ENCODE measurements at regions not wholly inside any gene's neighbourhood (a gene's known extent, or its start where the extent isn't known, plus 50 kb on each side); places are given as distances from the start of the nearest gene placed in this dataset.

GRCh38 chr2:817336-818015 lies 133.2 kb upstream of the SNTG2 start:
- Histone ChIP-seq H2BK5ac (ENCODE audit: low read depth, low read length, poor library complexity, severe bottlenecking) (no peak overlapping the region), H2AFZ (ENCODE audit: low read depth, low read length) (no peak overlapping the region), H3K4ac (ENCODE audit: low read depth in 1 of 2, low read length in 2 of 2) (no peak overlapping the region), H2BK120ac (ENCODE audit: low read depth, low read length) (no peak overlapping the region), H3K4me3 (ENCODE audit: insufficient read depth in 1 of 2, low read depth in 1 of 2, low read length in 2 of 2) (no peak overlapping the region), H3K4me1 (ENCODE audit: control insufficient read depth, insufficient read depth, low read depth, low read length) (peaks cover 2% of the 10 kb centered on the region), H3K27me3 (ENCODE audit: control insufficient read depth in 1 of 2, insufficient read depth in 1 of 2, low read length in 2 of 2) (no peaks in the 10 kb centered on the region), H2AK5ac (ENCODE audit: low read length, severe bottlenecking) (no peak overlapping the region), H2BK15ac (ENCODE audit: low read depth, poor library complexity, severe bottlenecking) (no peak overlapping the region), H3K27ac (ENCODE audit: low read length, poor library complexity, severe bottlenecking) (no peak overlapping the region), H3K23ac (ENCODE audit: low read length in 2 of 2) (no peak overlapping the region), H4K91ac (ENCODE audit: low read length) (no peak overlapping the region), H3K4me2 (ENCODE audit: low read length, poor library complexity, severe bottlenecking) (no peak overlapping the region), H4K8ac (ENCODE audit: low read length) (no peak overlapping the region), H3K18ac (ENCODE audit: low read depth in 1 of 2, low read length in 2 of 2) (no peak overlapping the region), H3K9me3 (ENCODE audit: control insufficient read depth, low read length) (no peaks in the 10 kb centered on the region), H3K36me3 (ENCODE audit: control insufficient read depth in 1 of 2, insufficient read depth in 2 of 2, low read depth in 1 of 2, low read length in 2 of 2) (no peaks in the 10 kb centered on the region), H3K79me1 (replicated peaks; ENCODE audit: low read length, poor library complexity, severe bottlenecking) (no peaks in the 10 kb centered on the region), H3K9ac (ENCODE audit: low read length) (no peak overlapping the region), H3K14ac (ENCODE audit: low read length in 2 of 2) (no peak overlapping the region), H2BK12ac (ENCODE audit: low read length in 2 of 2) (no peak overlapping the region)
- 72% methylated on average over 6 of the region's 6 CpGs for WGBS
- DNase-seq, result no peak

GRCh38 chr2:816278-816677 lies 134.4 kb upstream of the SNTG2 start:
- H3K4me2 ChIP-seq (ENCODE audit: low read length, poor library complexity, severe bottlenecking), result no peak overlapping the region
- no peak overlapping the region for H2BK12ac ChIP-seq (ENCODE audit: low read length in 2 of 2)
- no peak overlapping the region for H4K91ac ChIP-seq (ENCODE audit: low read length)
- no peak overlapping the region for H2AFZ ChIP-seq (ENCODE audit: low read depth, low read length)
- no peaks in the 10 kb centered on the region for H3K79me1 ChIP-seq (replicated peaks; ENCODE audit: low read length, poor library complexity, severe bottlenecking)
- no peak overlapping the region for H3K27ac ChIP-seq (ENCODE audit: low read length, poor library complexity, severe bottlenecking)
- no peak overlapping the region for H3K14ac ChIP-seq (ENCODE audit: low read length in 2 of 2)
- no peak overlapping the region for H3K9ac ChIP-seq (ENCODE audit: low read length)
- no peak overlapping the region for H3K18ac ChIP-seq (ENCODE audit: low read depth in 1 of 2, low read length in 2 of 2)
- H3K27me3 ChIP-seq (ENCODE audit: control insufficient read depth in 1 of 2, insufficient read depth in 1 of 2, low read length in 2 of 2), result no peaks in the 10 kb centered on the region
- WGBS, result 80% methylated on average over 5 of the region's 5 CpGs
- no peak overlapping the region for H2BK15ac ChIP-seq (ENCODE audit: low read depth, poor library complexity, severe bottlenecking)
- H3K4me3 ChIP-seq (ENCODE audit: insufficient read depth in 1 of 2, low read depth in 1 of 2, low read length in 2 of 2), result no peak overlapping the region
- H3K23ac ChIP-seq (ENCODE audit: low read length in 2 of 2), result no peak overlapping the region
- H3K4me1 ChIP-seq (ENCODE audit: control insufficient read depth, insufficient read depth, low read depth, low read length), result peaks cover 2% of the 10 kb centered on the region
- no peak overlapping the region for H3K4ac ChIP-seq (ENCODE audit: low read depth in 1 of 2, low read length in 2 of 2)
- H4K8ac ChIP-seq (ENCODE audit: low read length), result no peak overlapping the region
- no peak overlapping the region for H2BK120ac ChIP-seq (ENCODE audit: low read depth, low read length)
- no peak overlapping the region for H2AK5ac ChIP-seq (ENCODE audit: low read length, severe bottlenecking)
- H3K9me3 ChIP-seq (ENCODE audit: control insufficient read depth, low read length), result no peaks in the 10 kb centered on the region
- H3K36me3 ChIP-seq (ENCODE audit: control insufficient read depth in 1 of 2, insufficient read depth in 2 of 2, low read depth in 1 of 2, low read length in 2 of 2), result no peaks in the 10 kb centered on the region
- no peak overlapping the region for H2BK5ac ChIP-seq (ENCODE audit: low read depth, low read length, poor library complexity, severe bottlenecking)
- DNase-seq, result no peak

GRCh38 chr2:810397-810796 lies 133.2 kb upstream of the TMEM18 start:
- Histone ChIP-seq H2AFZ (ENCODE audit: low read depth, low read length) (no peak overlapping the region), H3K9me3 (ENCODE audit: control insufficient read depth, low read length) (peaks cover 6% of the 10 kb centered on the region), H3K14ac (ENCODE audit: low read length in 2 of 2) (no peak overlapping the region), H3K18ac (ENCODE audit: low read depth in 1 of 2, low read length in 2 of 2) (no peak overlapping the region), H2BK5ac (ENCODE audit: low read depth, low read length, poor library complexity, severe bottlenecking) (no peak overlapping the region), H3K9ac (ENCODE audit: low read length) (no peak overlapping the region), H3K23ac (ENCODE audit: low read length in 2 of 2) (no peak overlapping the region), H4K91ac (ENCODE audit: low read length) (no peak overlapping the region), H3K4me3 (ENCODE audit: insufficient read depth in 1 of 2, low read depth in 1 of 2, low read length in 2 of 2) (no peak overlapping the region), H3K4ac (ENCODE audit: low read depth in 1 of 2, low read length in 2 of 2) (no peak overlapping the region), H2AK5ac (ENCODE audit: low read length, severe bottlenecking) (no peak overlapping the region), H2BK12ac (ENCODE audit: low read length in 2 of 2) (no peak overlapping the region), H2BK15ac (ENCODE audit: low read depth, poor library complexity, severe bottlenecking) (no peak overlapping the region), H3K79me1 (replicated peaks; ENCODE audit: low read length, poor library complexity, severe bottlenecking) (no peaks in the 10 kb centered on the region), H3K27ac (ENCODE audit: low read length, poor library complexity, severe bottlenecking) (no peak overlapping the region), H2BK120ac (ENCODE audit: low read depth, low read length) (no peak overlapping the region), H3K4me1 (ENCODE audit: control insufficient read depth, insufficient read depth, low read depth, low read length) (no peaks in the 10 kb centered on the region), H3K4me2 (ENCODE audit: low read length, poor library complexity, severe bottlenecking) (no peak overlapping the region), H3K36me3 (ENCODE audit: control insufficient read depth in 1 of 2, insufficient read depth in 2 of 2, low read depth in 1 of 2, low read length in 2 of 2) (no peaks in the 10 kb centered on the region), H3K27me3 (ENCODE audit: control insufficient read depth in 1 of 2, insufficient read depth in 1 of 2, low read length in 2 of 2) (no peaks in the 10 kb centered on the region), H4K8ac (ENCODE audit: low read length) (no peak overlapping the region)
- no peak for DNase-seq
- 70% methylated on average over 1 of the region's 1 CpG for WGBS

GRCh38 chr2:807300-807699 lies 130.1 kb upstream of the TMEM18 start:
- Histone ChIP-seq H2BK15ac (ENCODE audit: low read depth, poor library complexity, severe bottlenecking) (no peak overlapping the region), H3K36me3 (ENCODE audit: control insufficient read depth in 1 of 2, insufficient read depth in 2 of 2, low read depth in 1 of 2, low read length in 2 of 2) (no peaks in the 10 kb centered on the region), H3K18ac (ENCODE audit: low read depth in 1 of 2, low read length in 2 of 2) (no peak overlapping the region), H3K27ac (ENCODE audit: low read length, poor library complexity, severe bottlenecking) (no peak overlapping the region), H3K27me3 (ENCODE audit: control insufficient read depth in 1 of 2, insufficient read depth in 1 of 2, low read length in 2 of 2) (no peaks in the 10 kb centered on the region), H3K23ac (ENCODE audit: low read length in 2 of 2) (no peak overlapping the region), H3K4me3 (ENCODE audit: insufficient read depth in 1 of 2, low read depth in 1 of 2, low read length in 2 of 2) (no peak overlapping the region), H3K4ac (ENCODE audit: low read depth in 1 of 2, low read length in 2 of 2) (no peak overlapping the region), H2BK12ac (ENCODE audit: low read length in 2 of 2) (no peak overlapping the region), H3K9me3 (ENCODE audit: control insufficient read depth, low read length) (peaks cover 6% of the 10 kb centered on the region), H3K4me2 (ENCODE audit: low read length, poor library complexity, severe bottlenecking) (no peak overlapping the region), H4K91ac (ENCODE audit: low read length) (no peak overlapping the region), H3K9ac (ENCODE audit: low read length) (no peak overlapping the region), H3K14ac (ENCODE audit: low read length in 2 of 2) (no peak overlapping the region), H4K8ac (ENCODE audit: low read length) (no peak overlapping the region), H2AK5ac (ENCODE audit: low read length, severe bottlenecking) (no peak overlapping the region), H2BK5ac (ENCODE audit: low read depth, low read length, poor library complexity, severe bottlenecking) (no peak overlapping the region), H3K79me1 (replicated peaks; ENCODE audit: low read length, poor library complexity, severe bottlenecking) (no peaks in the 10 kb centered on the region), H2BK120ac (ENCODE audit: low read depth, low read length) (no peak overlapping the region), H2AFZ (ENCODE audit: low read depth, low read length) (no peak overlapping the region), H3K4me1 (ENCODE audit: control insufficient read depth, insufficient read depth, low read depth, low read length) (no peaks in the 10 kb centered on the region)
- no peak for DNase-seq
- WGBS, result 72% methylated on average over 5 of the region's 6 CpGs

Measured in mesenchymal stem cell (in vitro differentiated cells and primary cell).